ENCODE measurements at regions not wholly inside any gene's neighbourhood (a gene's known extent, or its start where the extent isn't known, plus 50 kb on each side); places are given as distances from the start of the nearest gene placed in this dataset.
"Not testable (repeated sequence)": the region's sequence is repeated elsewhere in the genome, so short reads cannot be mapped to it uniquely, and the experiment has no call there.

DNA sequence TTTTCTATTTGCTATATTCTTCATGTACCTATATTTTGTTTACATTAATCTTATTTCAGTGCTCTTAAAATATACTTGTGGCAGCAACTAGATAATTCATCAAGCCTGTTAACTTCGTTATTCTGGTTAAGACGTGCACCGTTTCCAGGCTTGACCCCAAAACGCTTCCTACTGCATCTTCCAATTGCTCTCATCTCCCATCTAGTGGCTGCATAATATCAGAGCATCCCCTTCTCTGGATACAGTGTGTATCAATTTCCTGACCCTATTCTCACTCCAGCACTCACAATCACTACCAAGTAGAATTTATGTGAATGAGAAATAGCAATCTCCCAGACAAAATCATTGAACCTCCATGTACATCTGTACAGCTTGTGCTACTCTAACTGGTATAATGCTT, 1280.3 kb upstream of the B3GALT2 start:
- Mint-ChIP-seq H3K4me3 (no peak overlapping the region), H3K36me3 (peaks cover 2% of the 10 kb centered on the region), H3K27ac (no peak overlapping the region), H3K27me3 (no peaks in the 10 kb centered on the region), H3K4me1 (no peaks in the 10 kb centered on the region), H3K9me3 (peaks cover 0 to 3% (median 0%) of the 10 kb centered on the region in 3 donors)

GRCh38 chr1:194447636-194448035, 1261.2 kb upstream of the B3GALT2 start:
- H3K4me1 Mint-ChIP-seq: no peaks in the 10 kb centered on the region
- no peaks in the 10 kb centered on the region for H3K27me3 Mint-ChIP-seq
- peaks cover 0 to 10% (median 1%) of the 10 kb centered on the region in 3 donors for H3K9me3 Mint-ChIP-seq
- H3K36me3 Mint-ChIP-seq: peaks cover 1% of the 10 kb centered on the region
- no peak overlapping the region for H3K4me3 Mint-ChIP-seq
- H3K27ac Mint-ChIP-seq: no peak overlapping the region

DNA sequence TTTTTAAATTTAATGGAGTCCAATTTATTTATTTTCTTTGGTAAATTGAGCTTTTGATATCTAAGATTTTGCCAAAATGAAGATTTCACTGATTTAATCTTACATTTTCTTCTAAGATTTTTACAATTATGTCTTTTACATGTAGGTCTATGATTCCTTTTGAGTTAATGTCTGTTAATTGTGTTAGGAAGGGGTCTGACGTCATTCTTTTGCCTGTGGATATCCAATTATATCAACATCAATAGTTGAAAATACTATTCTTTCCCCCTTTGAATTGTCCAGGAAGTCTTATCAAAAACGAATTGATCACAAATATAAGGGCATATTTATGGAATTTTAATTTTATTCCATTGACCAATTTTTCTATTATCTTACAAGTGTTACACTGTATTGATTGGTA, 1258.8 kb upstream of the B3GALT2 start:
- Mint-ChIP-seq H3K27ac (no peak overlapping the region), H3K27me3 (no peaks in the 10 kb centered on the region), H3K9me3 (peaks cover 0 to 5% (median 3%) of the 10 kb centered on the region in 3 donors), H3K4me1 (no peaks in the 10 kb centered on the region), H3K4me3 (no peak overlapping the region), H3K36me3 (peaks cover 1% of the 10 kb centered on the region)

DNA sequence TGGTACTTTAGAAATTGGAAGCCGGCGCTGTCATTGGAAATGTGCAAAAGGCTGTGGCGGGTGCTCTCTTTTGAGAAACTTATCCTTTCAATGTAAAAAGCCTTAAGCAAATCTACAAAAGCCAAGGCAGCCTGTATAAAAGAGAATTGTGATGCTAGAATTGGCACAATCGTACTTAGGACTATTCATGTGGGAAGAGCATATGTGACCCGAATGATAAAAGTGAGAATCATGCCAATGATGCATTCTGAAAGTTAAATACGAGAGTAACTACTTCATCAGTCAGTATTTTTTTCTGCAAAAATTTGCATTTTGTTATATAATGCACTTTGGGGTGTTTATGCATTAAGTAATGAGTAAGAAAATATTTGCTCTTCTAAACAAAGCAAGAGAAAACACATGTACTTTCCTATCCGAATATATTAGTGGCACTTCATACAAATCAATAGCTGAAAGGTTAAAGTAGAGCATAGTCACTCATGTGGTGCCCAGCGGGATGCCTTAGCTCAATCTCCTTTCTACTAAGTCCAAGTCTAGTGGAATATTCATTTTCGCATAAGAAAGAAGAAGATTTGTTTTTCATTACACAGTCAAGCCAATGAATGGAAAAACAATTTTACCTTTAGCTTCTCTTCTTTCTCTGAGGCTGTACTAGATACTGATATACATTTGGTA, 1256.6 kb upstream of the B3GALT2 start:
- Mint-ChIP-seq H3K27me3 (no peaks in the 10 kb centered on the region), H3K9me3 (peaks cover 0 to 5% (median 3%) of the 10 kb centered on the region in 3 donors), H3K4me3 (no peak overlapping the region), H3K36me3 (peaks cover 2% of the 10 kb centered on the region), H3K27ac (no peak overlapping the region), H3K4me1 (no peaks in the 10 kb centered on the region)

- no peak overlapping the region for H3K4me3 Mint-ChIP-seq
- H3K9me3 Mint-ChIP-seq: peaks cover 0 to 5% (median 0%) of the 10 kb centered on the region in 3 donors
- H3K36me3 Mint-ChIP-seq: peaks cover 1% of the 10 kb centered on the region
- H3K27ac Mint-ChIP-seq: no peak overlapping the region
- no peaks in the 10 kb centered on the region for H3K4me1 Mint-ChIP-seq
- H3K27me3 Mint-ChIP-seq: peaks cover 2% of the 10 kb centered on the region
Observed at GRCh38 chr1:194437135-194437534, 1250.7 kb upstream of the B3GALT2 start.

DNA sequence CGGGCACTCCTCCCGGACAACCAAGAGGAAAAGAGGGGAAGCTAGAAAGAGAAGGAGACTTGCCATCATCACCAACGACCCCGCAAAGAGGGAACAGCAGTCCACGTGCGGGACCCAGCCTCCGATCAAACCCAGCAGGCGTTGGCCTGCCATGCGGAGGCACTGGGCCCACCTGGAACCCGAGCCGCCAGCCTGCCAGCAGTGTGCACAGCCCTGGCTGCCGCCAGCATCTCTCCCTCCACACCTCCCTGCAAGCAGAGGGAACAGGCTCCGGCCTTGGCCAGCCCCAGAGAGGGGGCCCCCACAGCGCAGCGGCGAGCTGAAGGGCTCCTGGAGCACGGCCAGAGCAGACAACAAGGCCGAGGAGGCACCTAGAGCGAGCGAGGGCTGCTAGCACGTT, 1244.7 kb upstream of the B3GALT2 start:
- Mint-ChIP-seq H3K36me3 (no peaks in the 10 kb centered on the region), H3K27ac (no peak overlapping the region), H3K9me3 (no peaks in the 10 kb centered on the region), H3K27me3 (no peaks in the 10 kb centered on the region), H3K4me1 (no peaks in the 10 kb centered on the region), H3K4me3 (no peak overlapping the region)

DNA sequence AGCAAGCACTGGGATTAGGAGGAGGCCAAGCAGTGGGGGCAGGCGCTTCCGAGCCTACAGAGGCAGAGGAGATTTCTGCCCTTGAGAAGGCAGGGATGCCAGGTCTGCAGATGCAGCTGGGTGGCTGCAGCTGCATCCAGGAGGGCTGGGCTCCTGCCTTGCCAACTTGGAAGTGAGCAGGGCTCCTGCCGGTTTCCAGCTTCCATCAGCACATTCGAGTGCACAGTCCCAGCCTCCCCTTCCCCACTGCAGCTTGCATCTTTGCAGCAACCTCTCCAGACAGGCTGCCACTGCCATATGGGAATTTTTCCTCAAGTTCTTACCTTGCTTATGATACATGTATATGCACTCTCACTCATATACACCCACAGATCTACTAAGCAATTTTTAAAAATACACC, 1234.3 kb upstream of the B3GALT2 start:
- no peaks in the 10 kb centered on the region for H3K27me3 Mint-ChIP-seq
- H3K4me1 Mint-ChIP-seq: no peaks in the 10 kb centered on the region
- no peaks in the 10 kb centered on the region for H3K36me3 Mint-ChIP-seq
- no peak overlapping the region for H3K27ac Mint-ChIP-seq
- peaks cover 3 to 11% (median 4%) of the 10 kb centered on the region in 3 donors for H3K9me3 Mint-ChIP-seq
- H3K4me3 Mint-ChIP-seq: no peak overlapping the region

DNA sequence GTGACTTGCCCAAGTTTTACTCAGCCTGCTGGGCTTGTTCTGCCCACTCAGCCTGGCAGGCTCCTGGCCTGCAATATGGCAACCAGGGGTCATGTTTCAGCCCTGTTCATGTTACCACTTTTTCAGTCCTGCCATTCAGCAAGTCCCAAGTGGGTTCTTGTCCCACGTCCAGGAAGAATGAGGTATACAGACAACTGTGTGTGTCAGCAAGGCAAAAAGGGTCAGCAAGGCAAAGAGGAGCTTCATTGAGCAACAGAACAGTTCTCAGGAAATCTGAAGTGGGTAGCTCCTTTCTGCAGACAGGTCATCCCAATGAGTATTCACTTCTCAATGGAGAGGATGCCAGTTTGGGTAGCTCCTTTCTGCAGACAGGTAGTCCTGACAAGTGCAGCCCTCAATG, 1233.3 kb upstream of the B3GALT2 start:
- peaks cover 3 to 12% (median 4%) of the 10 kb centered on the region in 3 donors for H3K9me3 Mint-ChIP-seq
- H3K4me3 Mint-ChIP-seq: no peak overlapping the region
- no peaks in the 10 kb centered on the region for H3K27me3 Mint-ChIP-seq
- no peaks in the 10 kb centered on the region for H3K36me3 Mint-ChIP-seq
- H3K4me1 Mint-ChIP-seq: no peaks in the 10 kb centered on the region
- no peak overlapping the region for H3K27ac Mint-ChIP-seq

DNA sequence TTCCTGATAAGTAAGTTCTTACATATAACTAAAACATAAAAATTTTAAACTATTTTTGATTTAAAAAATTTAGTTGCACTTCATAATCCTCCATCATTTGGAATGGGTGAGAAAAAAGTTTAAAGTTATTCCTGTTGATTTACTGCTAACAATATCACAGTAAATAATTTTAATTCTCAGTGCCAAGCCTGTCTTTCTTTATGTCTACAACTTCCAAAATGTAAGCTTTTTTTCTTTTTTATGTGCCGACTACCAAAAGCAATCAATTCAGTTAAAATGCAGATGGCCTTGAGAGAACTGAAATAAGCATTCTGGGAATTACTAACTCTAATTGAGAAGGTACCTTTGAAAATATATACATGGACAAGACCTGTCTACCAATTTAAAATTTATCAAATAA, 1224.3 kb upstream of the B3GALT2 start:
- Mint-ChIP-seq H3K9me3 (peaks cover 0 to 5% (median under 1%) of the 10 kb centered on the region in 3 donors), H3K27me3 (no peaks in the 10 kb centered on the region), H3K27ac (no peak overlapping the region), H3K36me3 (no peaks in the 10 kb centered on the region), H3K4me1 (peaks cover 0 to 3% (median 0%) of the 10 kb centered on the region in 3 donors), H3K4me3 (no peak overlapping the region)

- H3K36me3 Mint-ChIP-seq, H3K27me3 Mint-ChIP-seq, H3K9me3 Mint-ChIP-seq, H3K4me3 Mint-ChIP-seq, H3K4me1 Mint-ChIP-seq, H3K27ac Mint-ChIP-seq: not testable (repeated sequence)
Observed at GRCh38 chr1:194407238-194407637, 1220.8 kb upstream of the B3GALT2 start.

DNA sequence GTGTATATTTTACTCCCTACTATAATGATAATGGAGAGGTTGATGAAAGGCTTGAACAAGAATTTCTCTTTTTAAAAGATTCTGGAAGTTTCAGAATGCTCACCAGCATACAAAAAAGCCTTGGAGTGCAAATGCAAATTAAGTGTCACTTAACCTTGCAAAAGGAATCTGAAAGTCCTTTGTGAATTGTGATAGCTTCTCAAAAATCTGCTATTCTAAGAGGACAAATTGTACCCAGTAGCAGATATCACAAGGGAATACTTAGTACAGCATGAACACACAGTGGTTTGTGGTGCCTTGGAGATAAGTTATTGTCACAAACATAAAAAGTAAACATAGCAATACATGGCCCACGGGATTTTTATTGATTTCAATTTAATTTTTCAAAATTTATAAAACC, 1208.3 kb upstream of the B3GALT2 start:
- no peaks in the 10 kb centered on the region for H3K36me3 Mint-ChIP-seq

GRCh38 chr1:194387531-194387930, 1201.1 kb upstream of the B3GALT2 start:
- Mint-ChIP-seq H3K4me1 (no peaks in the 10 kb centered on the region), H3K27ac (no peak overlapping the region), H3K9me3 (peaks cover 0 to 2% (median 0%) of the 10 kb centered on the region in 3 donors), H3K36me3 (no peaks in the 10 kb centered on the region), H3K27me3 (no peaks in the 10 kb centered on the region), H3K4me3 (no peak overlapping the region)

More for the DNA sequence above, 1208.3 kb upstream of the B3GALT2 start:
- H3K9me3 Mint-ChIP-seq: peaks cover 0 to 2% (median 0%) of the 10 kb centered on the region in 3 donors
- H3K4me1 Mint-ChIP-seq: no peaks in the 10 kb centered on the region
- no peak overlapping the region for H3K4me3 Mint-ChIP-seq
- no peak overlapping the region for H3K27ac Mint-ChIP-seq
- no peaks in the 10 kb centered on the region for H3K27me3 Mint-ChIP-seq

- no peaks in the 10 kb centered on the region for H3K27me3 Mint-ChIP-seq
- no peak overlapping the region for H3K27ac Mint-ChIP-seq
- H3K36me3 Mint-ChIP-seq: no peaks in the 10 kb centered on the region
- H3K4me3 Mint-ChIP-seq: no peak overlapping the region
- H3K4me1 Mint-ChIP-seq: no peaks in the 10 kb centered on the region
- peaks cover 0 to 4% (median 0%) of the 10 kb centered on the region in 3 donors for H3K9me3 Mint-ChIP-seq
Observed at GRCh38 chr1:194378517-194378916, 1192.1 kb upstream of the B3GALT2 start.

DNA sequence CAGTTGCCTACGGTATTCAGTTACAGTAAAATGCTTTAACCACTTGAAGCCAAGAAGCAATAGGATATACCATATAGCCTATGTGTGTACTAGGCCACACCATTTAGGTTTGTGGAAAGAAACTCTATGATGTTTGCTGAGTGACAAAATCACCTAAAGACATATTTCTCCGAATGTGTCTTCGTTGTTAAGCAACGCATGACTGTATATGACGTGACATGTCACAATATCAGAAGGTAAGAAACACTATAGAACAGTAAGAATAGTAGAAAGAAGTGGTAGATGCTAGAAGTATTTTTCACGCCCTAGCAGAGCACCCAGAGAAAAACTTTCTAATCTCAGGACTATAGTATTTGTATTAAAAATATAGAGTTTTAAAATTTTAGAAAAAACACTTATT, 1188.2 kb upstream of the B3GALT2 start:
- Mint-ChIP-seq H3K4me1 (no peaks in the 10 kb centered on the region), H3K27me3 (no peaks in the 10 kb centered on the region), H3K27ac (no peak overlapping the region), H3K4me3 (no peak overlapping the region), H3K9me3 (no peaks in the 10 kb centered on the region), H3K36me3 (no peaks in the 10 kb centered on the region)

DNA sequence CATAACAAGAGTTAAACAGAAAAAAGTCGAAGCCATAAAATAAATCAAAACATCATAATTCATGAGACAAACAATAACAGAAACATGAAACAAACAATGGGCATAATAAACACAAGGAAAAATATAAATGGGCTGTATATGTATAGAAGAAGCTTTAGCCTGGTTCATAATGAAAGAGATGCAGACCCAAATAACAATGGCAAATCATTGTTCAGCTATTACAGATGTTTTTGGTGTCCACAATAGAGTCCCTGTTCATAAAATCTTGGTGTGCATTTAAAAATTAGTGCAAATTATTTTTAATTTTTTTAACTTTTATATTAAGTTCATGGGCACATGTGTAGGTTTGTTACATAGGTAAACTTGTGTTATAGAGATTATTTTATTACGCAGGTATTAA, 1185.9 kb upstream of the B3GALT2 start:
- no peak overlapping the region for H3K4me3 Mint-ChIP-seq

GRCh38 chr1:194369622-194370021, 1183.2 kb upstream of the B3GALT2 start:
- H3K36me3 Mint-ChIP-seq: no peaks in the 10 kb centered on the region
- H3K4me3 Mint-ChIP-seq: no peak overlapping the region
- peaks cover 0 to 1% (median 0%) of the 10 kb centered on the region in 3 donors for H3K4me1 Mint-ChIP-seq
- no peaks in the 10 kb centered on the region for H3K9me3 Mint-ChIP-seq
- no peaks in the 10 kb centered on the region for H3K27me3 Mint-ChIP-seq
- H3K27ac Mint-ChIP-seq: no peak overlapping the region

More for the DNA sequence above, 1185.9 kb upstream of the B3GALT2 start:
- no peaks in the 10 kb centered on the region for H3K9me3 Mint-ChIP-seq
- H3K36me3 Mint-ChIP-seq: no peaks in the 10 kb centered on the region
- H3K27ac Mint-ChIP-seq: no peak overlapping the region
- peaks cover 0 to 1% (median 0%) of the 10 kb centered on the region in 3 donors for H3K4me1 Mint-ChIP-seq
- H3K27me3 Mint-ChIP-seq: no peaks in the 10 kb centered on the region
